Left lobe of liver (tissue), 2 donors: ENCODE measurements at regions not wholly inside any gene's neighbourhood (a gene's known extent, or its start where the extent isn't known, plus 50 kb on each side); places are given as distances from the start of the nearest gene placed in this dataset.
"Not testable (repeated sequence)": the region's sequence is repeated elsewhere in the genome, so short reads cannot be mapped to it uniquely, and the experiment has no call there.

Experiments
- ATAC-seq: fragments of 200-7000 bp; cut with Tn5 transposase; one replicate; pipeline ENCODE4 v1.9.1; 2020; ENCODE audit warnings: mild to moderate bottlenecking, moderate library complexity
- DNase-seq: peaks from one replicate; pipeline ENCODE4 v3.0.0-alpha.2; 2020; ENCODE audit warnings: low spot score
- donor health status: DM: no; HTN: no; CAD: no; lungs with moderate emphysema.
- donor health status: DM: no; HTN: yes; CAD: no.

GRCh38 chr13:18322821-18323220 lies 858.8 kb downstream of the TUBA3C start:
- not testable (repeated sequence) for ATAC-seq, DNase-seq

DNA sequence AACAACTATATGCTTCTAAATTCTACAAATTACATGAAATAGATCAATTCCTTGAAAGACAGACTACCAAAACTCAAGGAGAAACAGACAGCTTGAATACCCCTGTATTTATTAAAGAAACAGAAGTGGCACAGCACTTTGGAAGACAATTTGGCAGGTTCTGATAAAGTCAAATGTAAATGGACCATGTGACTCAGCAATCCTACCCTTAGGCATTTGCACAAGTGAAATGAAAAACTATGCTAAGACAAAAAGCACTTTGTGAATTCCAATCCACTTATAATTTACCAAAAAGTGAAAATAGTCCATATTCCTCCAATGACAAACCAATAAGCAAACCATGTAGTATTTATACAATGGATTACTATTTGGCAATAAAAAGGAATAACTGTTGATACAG lies 862.0 kb downstream of the TUBA3C start:
- ATAC-seq, DNase-seq: not testable (repeated sequence)

DNA sequence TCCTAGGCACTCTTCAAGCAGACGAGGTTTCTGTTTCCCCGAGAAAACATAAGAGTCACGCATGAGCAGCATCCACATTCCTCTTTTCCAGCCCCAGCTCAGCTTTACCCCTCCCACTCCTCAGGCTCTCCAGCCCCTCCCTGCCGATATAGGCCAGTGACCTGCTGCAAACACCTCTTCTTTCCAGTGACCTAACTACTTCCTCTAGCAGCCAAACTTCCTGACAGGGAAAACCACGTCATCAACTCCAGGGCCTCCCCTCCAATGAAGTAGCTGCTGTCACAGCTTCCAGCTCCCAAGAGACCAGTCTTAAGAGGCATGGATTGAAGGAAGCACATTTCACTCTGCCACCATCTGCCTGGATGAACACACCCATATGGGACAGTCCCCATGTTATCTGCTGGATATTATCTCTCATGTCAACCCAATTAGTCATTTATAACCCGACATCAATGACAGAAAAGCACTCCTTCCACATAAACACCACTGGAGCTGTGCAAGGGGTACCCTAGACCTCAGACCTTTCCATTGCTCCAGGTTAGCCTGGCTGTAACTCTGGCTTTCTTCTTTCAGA lies 878.3 kb downstream of the TUBA3C start:
- ATAC-seq, DNase-seq: not testable (repeated sequence)

DNA sequence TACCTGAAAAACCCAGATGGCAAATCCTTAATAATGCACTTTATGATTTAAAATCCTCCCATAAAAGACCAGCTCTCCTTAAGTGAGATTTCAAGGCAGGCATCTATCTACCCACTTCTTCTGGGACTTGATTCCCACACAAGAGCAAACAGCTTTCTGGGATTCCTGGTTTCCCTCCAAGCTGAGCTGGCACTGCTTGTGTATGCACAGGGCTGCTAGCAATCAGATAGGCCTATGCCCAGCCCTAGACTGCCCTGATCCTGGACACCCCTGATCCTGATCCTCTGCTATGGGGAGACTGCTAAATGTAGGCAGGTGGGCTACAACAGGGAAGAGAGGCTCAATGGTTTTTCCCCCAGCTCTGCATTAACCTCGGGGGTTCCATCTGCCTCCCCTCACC lies 880.7 kb downstream of the TUBA3C start:
- ATAC-seq = peak; percentile 89
- DNase-seq = not testable (repeated sequence)

- ATAC-seq = not testable (repeated sequence)
These were observed 884.3 kb downstream of the TUBA3C start for GRCh38 chr13:18297359-18297758.

GRCh38 chr13:18296617-18297016 lies 885.0 kb downstream of the TUBA3C start:
- not testable (repeated sequence) for DNase-seq, ATAC-seq

More at GRCh38 chr13:18297359-18297758, 884.3 kb downstream of the TUBA3C start:
- DNase-seq = not testable (repeated sequence)

DNA sequence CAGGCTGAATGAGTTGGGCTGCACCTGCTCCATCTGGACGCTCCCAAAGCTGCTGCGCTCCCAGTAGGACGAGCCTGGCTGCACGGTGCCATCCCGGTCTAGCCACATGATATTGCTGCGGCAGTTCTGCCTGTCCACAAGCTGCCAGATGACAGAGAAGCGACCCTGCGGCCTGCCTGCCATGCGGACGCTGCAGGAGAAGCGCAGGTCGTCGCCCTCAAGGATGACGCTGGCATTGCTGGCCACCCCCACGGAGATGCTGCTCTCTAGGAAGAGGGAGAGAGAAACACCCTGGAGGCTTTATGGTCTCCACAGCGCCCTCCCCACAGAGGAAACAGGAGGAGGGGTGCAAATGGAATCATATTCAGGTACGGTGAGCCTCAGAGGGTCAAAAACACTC lies 887.3 kb downstream of the TUBA3C start:
- DNase-seq, ATAC-seq: not testable (repeated sequence)

DNA sequence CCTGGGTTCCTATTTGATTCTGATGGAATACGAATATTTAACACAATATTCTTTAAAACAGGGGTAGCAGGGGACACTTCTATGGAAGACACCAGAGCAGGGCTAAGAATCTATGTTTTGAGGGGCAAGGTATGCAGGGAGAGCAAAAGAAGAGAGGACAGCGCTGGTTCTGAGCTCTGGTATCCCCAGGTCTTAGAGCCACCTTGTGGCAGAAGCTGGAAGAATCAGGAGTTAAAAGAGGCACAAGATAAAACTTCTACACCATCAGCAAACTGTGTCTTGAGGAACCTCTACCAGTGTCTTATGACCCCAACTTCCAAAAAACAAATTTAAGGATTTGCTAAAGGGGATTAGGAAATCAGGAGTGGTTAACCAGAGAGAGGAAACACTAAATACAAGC lies 894.8 kb downstream of the TUBA3C start:
- DNase-seq = not testable (repeated sequence)
- ATAC-seq = peak; percentile 70

- ATAC-seq, DNase-seq: not testable (repeated sequence)
These were observed 896.0 kb downstream of the TUBA3C start for GRCh38 chr13:18285663-18286062.

DNA sequence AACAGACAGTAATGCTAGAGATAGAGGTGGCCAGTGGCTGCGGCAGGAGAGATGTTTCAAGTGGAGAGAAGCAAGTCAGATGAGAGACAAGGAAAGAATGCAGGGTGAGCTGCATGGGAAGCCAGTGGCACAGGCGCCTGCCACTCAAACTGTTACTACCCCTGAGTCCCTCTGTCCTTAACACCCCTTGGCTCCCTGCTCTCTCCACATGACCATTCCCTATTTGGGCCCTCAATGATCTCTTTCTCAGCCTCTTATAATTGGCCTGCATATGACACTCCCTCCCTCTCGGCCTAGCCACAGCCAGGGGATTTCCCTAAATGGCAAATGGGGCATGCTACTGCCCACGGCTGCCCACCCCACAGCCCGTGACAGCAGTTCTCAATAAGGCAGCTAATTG lies 897.6 kb downstream of the TUBA3C start:
- not testable (repeated sequence) for ATAC-seq, DNase-seq

GRCh38 chr13:18281829-18282597 lies 899.6 kb downstream of the TUBA3C start:
- ATAC-seq, DNase-seq: not testable (repeated sequence)

DNA sequence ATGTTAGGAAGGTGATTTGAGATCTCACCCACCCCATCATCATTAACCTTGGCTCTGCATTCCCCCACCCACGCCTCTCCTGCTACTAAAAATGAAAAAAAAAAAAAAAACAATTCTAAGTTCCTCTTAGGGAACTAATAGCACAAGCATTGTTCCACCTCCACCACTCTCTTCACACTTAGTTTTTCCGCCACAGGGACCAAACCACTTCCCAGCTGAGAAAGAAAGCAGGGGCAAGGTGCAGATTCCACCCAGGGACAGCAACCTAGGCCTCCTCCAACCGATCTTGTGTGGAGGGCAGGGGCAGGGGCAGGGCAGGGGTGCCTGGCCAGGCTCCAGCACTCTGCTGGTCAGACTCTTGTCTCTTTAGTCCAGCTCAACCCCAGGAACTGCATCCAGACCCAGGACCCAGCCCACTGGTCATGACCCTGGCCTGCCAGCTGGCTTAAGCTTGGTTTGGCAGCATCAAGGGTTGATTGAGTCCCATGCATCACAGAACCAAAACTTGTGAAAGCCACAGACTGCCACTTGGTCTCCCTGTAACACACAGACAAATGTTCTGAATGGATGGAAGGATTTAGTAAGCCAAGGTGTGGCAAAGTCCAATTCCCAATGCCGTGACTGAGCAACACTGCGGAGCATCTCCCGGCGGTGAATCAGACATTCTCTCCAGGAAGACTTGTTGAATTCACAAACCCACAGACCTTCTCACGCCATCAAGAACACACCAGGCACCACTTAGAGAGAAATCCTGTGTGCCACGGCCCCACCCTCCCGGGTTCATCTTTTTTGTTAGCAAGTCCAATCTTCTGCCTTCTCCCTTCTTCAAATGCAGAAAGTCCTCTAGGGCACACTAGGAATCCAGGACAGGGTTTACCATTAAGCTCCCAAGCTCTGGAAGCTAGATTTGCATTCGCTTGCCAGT lies 900.5 kb downstream of the TUBA3C start:
- ATAC-seq, DNase-seq: not testable (repeated sequence)

GRCh38 chr13:18279971-18280370 lies 901.7 kb downstream of the TUBA3C start:
- not testable (repeated sequence) for ATAC-seq, DNase-seq

DNA sequence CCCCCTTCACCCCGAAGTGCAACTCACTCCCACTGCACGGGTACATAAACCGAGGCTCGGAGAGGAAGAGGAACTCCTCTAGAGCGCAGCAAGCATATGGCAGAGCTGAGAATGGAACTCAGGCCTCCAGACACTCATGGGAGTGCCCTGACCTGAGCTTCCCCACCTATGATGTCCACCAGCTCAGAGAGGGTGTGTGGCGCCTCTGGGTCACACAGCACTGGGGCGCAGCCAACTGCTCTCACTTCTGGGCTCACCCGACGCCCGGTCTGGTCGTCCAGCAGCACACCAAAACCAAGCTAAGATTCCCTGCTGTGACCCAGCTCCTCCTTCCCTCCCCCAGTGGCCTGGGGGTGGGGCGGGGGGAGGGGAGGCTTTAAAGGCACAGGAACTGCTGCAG lies 904.3 kb downstream of the TUBA3C start:
- not testable (repeated sequence) for ATAC-seq, DNase-seq

GRCh38 chr13:18276280-18276679 lies 905.3 kb downstream of the TUBA3C start:
- not testable (repeated sequence) for ATAC-seq, DNase-seq

DNA sequence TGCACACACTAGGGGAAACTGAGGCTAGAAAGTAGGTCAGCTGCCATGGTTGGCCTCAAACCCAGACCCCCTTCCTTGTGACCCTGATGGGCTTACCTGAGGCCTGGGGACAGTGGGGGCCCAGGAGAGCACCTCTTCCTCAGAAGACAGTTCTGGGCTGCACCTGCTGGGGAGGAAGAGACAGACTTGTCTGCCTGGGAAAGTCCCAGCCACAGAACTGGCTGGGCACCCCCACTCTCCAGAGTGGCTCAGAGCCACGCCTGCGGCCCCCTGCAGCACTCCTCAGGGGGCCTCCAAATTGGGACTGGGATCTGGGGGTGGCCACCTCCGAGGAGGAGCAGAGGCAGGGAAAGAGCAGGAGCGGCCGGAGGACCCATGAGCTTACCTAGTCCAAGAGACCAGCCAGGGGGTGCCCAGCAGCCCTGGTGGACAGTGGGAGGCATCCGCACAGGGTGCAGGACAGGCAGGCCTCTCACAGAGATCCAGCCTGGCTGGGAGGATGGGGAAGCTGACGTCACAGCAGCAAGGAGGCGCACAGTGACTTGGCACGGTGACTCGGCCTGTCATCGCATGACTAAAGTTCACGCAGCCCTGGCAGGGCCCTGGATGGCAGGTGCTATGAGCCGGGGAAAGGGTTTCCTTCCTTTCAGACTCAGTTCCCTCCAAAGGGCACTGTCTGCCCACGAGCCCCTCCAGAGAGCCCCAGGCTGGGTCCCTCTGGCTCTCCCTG lies 907.7 kb downstream of the TUBA3C start:
- DNase-seq = not testable (repeated sequence)

DNA sequence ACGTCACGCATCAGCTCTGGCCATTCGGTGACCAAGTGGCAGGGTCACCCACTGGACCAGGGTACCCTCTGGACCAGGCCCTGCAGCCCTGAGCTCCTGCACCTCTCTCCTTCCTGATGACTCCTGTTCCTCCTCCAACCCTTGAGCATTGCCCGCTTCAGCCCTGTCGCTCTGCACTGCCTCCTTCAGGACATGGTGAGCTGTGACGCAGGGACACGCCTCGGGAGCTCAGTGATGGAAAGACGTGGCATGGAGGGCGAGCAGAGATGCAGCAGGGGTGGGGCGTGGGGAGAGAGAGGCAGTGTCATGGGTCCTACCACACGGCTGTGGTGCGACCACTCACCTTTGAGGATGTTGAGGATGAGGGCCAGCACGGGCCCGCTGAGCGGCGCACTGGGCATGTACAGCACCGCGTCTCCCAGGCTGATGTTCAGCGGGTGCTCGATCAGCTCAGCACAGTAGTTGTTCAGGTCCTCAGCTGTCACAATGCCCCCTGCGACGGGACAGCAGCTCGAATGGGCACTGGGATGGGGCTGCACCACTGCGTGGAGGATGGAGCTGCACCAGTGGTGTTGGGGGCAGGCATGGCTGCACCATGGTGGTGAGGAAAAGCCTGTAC lies 922.7 kb downstream of the TUBA3C start:
- DNase-seq, ATAC-seq: not testable (repeated sequence)

More for the DNA sequence above, 907.7 kb downstream of the TUBA3C start:
- peak; percentile 37 for ATAC-seq

GRCh38 chr13:18257686-18258085 lies 923.9 kb downstream of the TUBA3C start:
- ATAC-seq, DNase-seq: not testable (repeated sequence)

DNA sequence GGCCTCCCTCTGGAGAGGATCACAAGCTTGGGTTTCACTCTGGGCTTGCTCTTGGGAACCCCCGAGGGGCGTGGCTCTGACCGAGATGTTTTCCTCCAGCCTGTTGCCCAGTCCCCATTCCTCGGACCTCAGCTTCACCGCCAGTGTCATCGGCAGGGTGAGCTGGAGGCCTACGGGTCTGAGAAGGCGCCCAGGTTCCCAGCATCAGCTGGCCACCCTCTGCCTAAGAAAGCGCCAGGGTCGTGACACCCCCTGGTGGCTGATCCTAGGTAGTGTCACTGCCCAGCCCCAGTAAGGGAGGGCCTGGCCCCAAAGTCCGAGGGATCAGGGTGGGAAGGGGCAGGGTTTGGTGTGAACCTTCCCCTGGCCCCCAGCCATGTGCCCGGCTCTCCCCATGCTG lies 928.8 kb downstream of the TUBA3C start:
- DNase-seq, ATAC-seq: not testable (repeated sequence)
